GM18511 (cell line): ENCODE measurements at regions not wholly inside any gene's neighbourhood (a gene's known extent, or its start where the extent isn't known, plus 50 kb on each side); places are given as distances from the start of the nearest gene placed in this dataset.
"Not testable (repeated sequence)": the region's sequence is repeated elsewhere in the genome, so short reads cannot be mapped to it uniquely, and the experiment has no call there.

Experiments used
- ATAC-seq: cut with Tn5 transposase; IDR thresholded peaks from one replicate; pipeline ENCODE4 v1.9.1; 2021; ENCODE audit warnings: mild to moderate bottlenecking, moderate library complexity; ENCODE audit not compliant: unreplicated experiment

- no peak for ATAC-seq
These were observed 1395.0 kb downstream of the ZPLD1 start for GRCh38 chr3:103829723-103830326.

GRCh38 chr3:103847081-103848062 lies 1412.6 kb downstream of the ZPLD1 start:
- ATAC-seq = no peak

DNA sequence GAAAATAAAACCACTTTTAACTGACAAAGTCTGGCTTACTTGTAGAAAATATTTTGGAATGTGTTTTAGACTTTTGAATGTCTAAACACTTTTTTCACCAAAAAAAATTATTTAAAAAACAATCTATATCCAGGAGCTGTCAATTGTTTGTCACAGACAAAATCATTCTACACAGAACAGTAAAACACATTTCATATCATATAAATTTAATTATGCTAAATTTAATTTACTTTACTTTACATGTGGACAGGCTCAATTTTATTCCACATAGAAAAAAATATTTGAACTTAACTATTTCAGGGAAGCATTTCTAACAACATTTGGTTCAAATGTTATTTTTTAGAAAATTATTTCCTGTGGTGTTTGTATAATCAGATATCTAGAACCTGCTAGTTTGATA lies 1417.0 kb downstream of the ZPLD1 start:
- ATAC-seq = no peak

- no peak for ATAC-seq
These were observed 1427.6 kb downstream of the ZPLD1 start for GRCh38 chr3:103862415-103862814.

DNA sequence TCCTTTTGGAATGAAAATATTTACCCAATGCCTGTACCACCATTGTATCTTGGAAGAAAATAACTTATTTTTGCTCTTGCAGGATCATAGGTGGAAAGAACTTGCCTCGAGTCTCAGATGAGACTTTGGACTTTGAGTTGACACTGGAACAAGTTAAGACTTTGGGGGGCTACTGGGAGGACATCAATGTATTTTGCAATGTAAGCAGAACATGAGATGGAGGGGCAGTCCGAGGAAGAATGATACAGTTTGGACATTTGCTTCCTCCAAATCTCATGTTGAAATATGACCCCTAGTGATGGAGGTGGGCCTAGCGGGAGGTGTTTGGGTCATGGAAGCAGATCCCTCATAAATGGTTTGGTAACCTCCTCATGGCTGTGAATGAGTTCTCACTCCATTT lies 1428.6 kb downstream of the ZPLD1 start:
- ATAC-seq = no peak

DNA sequence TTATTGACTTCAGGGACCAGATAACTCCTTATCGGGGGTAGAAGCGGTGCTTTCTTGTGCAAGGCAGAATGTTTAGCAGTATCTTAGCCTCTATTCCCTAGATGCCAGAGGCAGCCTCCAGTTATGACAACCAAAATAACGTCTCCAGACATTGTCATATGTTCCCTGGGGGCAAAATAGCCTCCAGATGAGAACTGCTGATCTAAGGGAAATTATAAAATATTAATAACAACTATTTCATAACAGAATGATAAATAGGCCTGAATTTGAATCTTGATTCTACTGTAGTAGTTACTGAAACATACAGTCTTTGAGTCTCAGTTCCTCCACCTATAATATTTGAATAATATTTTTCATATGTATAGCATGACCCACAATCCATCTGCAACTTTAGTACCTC lies 1431.3 kb downstream of the ZPLD1 start:
- no peak for ATAC-seq

DNA sequence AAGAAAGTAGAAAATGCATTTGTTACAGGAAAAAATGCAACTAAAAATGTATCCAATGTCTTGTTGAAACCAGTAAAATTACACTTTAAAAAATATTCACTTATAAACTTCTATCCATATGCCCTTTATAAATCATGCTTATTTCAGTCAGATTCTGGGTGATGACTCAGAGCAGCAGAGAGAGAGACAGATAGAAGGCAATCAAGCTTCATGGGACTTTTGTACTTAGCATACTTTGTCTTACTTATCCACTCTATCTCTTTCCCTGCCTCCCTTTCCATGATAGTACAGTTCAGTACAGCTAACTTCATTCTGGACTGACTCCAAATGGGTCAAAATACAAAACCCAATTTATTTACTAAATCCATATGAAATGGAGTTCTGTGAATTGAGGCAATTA lies 1438.2 kb downstream of the ZPLD1 start:
- no peak for ATAC-seq

GRCh38 chr3:103873897-103874545 lies 1439.2 kb downstream of the ZPLD1 start:
- no peak for ATAC-seq

GRCh38 chr3:103881809-103882208 lies 1447.0 kb downstream of the ZPLD1 start:
- not testable (repeated sequence) for ATAC-seq

GRCh38 chr3:103889675-103890074 lies 1454.9 kb downstream of the ZPLD1 start:
- no peak for ATAC-seq

GRCh38 chr3:103894162-103894822 lies 1459.5 kb downstream of the ZPLD1 start:
- no peak for ATAC-seq

- ATAC-seq = no peak
These were observed 1464.5 kb downstream of the ZPLD1 start for GRCh38 chr3:103899328-103899727.

DNA sequence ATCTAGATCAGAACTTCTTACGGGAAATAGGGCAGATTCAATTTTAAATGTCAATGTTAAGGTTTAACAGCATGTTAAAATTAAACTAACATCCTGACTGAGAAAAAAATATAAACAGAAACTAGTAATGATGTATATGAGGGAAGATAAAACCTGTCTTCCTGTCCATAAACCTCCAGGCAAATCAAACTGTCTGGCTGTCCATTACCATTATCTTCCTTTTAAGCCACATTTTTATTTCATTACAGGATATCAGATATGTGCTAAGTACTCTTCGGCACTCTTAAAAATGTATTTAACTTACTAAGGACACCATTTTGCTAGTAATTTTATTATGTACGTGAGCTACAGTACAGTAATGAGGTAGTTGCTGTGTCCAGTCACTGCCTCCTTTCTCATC lies 1461.7 kb upstream of the ALCAM start:
- ATAC-seq = no peak

GRCh38 chr3:103906304-103906703 lies 1460.4 kb upstream of the ALCAM start:
- ATAC-seq = no peak

DNA sequence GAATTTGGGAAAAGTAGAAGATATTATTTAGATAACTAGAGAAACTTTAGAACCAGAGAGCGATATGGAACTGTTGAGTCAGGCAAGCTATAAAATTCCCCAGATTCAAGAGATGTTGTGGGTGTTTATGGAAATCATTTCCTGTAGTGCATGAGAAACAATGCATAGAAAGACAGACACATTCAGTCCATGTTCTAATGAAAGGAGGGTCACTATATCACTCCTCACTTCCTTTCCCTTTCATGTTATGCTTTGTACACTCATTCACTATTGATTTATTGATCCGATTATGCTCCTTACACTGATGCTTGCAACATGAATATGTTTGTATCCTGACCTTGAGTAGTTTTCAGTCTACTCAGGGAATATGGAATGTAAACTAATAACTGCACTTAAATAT lies 1459.9 kb upstream of the ALCAM start:
- no peak for ATAC-seq

DNA sequence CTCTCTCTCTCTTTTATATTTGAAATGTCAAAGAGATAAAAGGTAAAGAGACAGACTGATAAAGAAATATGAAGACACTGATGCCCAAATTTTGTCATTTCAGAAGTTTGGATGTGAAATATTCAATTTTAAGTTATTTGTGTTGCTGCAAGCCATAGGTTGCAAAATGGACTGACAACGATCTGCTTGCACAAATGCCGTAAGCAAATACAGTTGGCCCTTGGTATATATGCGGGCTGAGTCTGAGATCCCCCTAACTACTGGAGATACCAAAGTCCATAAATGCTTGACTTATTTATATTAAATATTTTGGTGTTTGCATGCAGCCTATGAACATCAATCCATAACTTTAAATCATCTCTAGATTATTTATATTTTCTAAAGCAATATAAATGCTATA lies 1459.1 kb upstream of the ALCAM start:
- no peak for ATAC-seq

- ATAC-seq = no peak
These were observed 1457.3 kb upstream of the ALCAM start for GRCh38 chr3:103909395-103909794.

DNA sequence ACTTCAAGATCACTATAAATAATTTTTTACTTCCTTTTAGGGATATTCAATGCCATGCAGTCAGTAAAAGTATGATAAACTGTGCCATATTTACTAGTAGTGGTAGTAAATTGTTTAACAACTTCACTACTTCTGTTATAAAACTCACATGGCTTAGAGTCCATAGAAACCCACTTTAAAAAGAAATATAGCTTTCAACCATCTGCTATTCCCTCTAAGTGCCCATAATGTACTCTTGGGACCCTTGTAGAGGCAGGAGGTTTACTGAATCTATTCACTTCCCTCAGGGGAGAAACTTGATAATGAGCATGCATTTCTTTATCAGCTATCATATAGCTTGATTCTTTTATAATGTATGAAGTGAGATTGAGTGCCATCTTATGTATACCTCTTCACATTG lies 1448.4 kb upstream of the ALCAM start:
- ATAC-seq = no peak

- no peak for ATAC-seq
These were observed 1447.4 kb upstream of the ALCAM start for GRCh38 chr3:103919327-103919726.

DNA sequence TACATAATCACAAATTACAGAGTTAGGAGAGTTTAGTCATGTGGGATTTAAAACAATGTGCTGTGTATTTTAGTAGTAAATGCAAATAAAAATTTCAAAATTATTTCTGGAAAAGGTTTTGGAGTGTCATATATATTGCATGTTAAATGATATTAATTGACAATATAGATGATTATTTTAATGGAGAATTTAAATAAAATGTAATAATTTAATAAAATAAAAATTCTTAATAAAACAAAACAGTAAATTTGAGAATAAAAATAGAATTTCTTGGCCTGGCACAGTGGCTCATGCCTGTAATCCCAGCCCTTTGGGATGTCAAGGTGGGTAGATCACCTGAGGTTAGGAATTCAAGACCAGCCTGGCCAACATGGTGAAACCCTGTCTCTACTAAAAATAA lies 1442.8 kb upstream of the ALCAM start:
- ATAC-seq = no peak

- no peak for ATAC-seq
These were observed 1442.2 kb upstream of the ALCAM start for GRCh38 chr3:103924544-103924943.
